Peyer's patch (tissue), 4 donors: ENCODE measurements at regions not wholly inside any gene's neighbourhood (a gene's known extent, or its start where the extent isn't known, plus 50 kb on each side); places are given as distances from the start of the nearest gene placed in this dataset.
"Not testable (repeated sequence)": the region's sequence is repeated elsewhere in the genome, so short reads cannot be mapped to it uniquely, and the experiment has no call there.

Experiments
- DNase-seq, 3 donors: peaks; one replicate each; pipeline ENCODE4 v3.0.0-alpha.2; 2017 to 2019
- H3K27ac ChIP-seq, 4 donors: fragments of 200-600 bp; sonication (generic); one replicate each; pipeline ENCODE4 v1.5.1; 2016 to 2019
- H3K27me3 ChIP-seq, 2 donors: fragments of 200-600 bp; sonication (generic); one replicate each; pipeline ENCODE4 v1.5.1; 2019
- H3K36me3 ChIP-seq, 3 donors: fragments of 200-600 bp; sonication (generic); one replicate each; pipeline ENCODE4 v1.5.1; 2016 to 2019
- H3K4me1 ChIP-seq, 4 donors: fragments of 200-600 bp; sonication (generic); one replicate each; pipeline ENCODE4 v1.5.1; 2016 to 2019
- H3K4me3 ChIP-seq, 4 donors: fragments of 200-600 bp; sonication (generic); 1 replicate in 3 of 4; 2 replicates in 1 of 4; pipeline ENCODE4 v1.5.1; 2016 to 2019; ENCODE audit warnings: mild to moderate bottlenecking in 1 of 4
- H3K9me3 ChIP-seq, 4 donors: fragments of 200-600 bp; sonication (generic); one replicate each; pipeline ENCODE4 v1.5.1; 2016 to 2019; ENCODE audit warnings: mild to moderate bottlenecking in 1 of 4
- CTCF ChIP-seq, 6 experiments: fragments of 450-650 bp in 4 of 6; fragments of 200-600 bp in 2 of 6; sonication (generic) in 1 of 6; IDR thresholded peaks; one replicate each; pipeline ENCODE4 v1.5.1; 2017 to 2019; ENCODE audit warnings: antibody characterized with exemption in 6 of 6, mild to moderate bottlenecking in 3 of 6, moderate library complexity in 1 of 6
- POLR2A ChIP-seq, 2 donors: fragments of 450-650 bp; IDR thresholded peaks; one replicate each; pipeline ENCODE4 v1.5.1; 2017; ENCODE audit warnings: antibody characterized with exemption in 2 of 2, mild to moderate bottlenecking in 2 of 2, moderate library complexity in 2 of 2

GRCh38 chr11:34770111-34770510 lies 146.1 kb downstream of the APIP start:
- Histone ChIP-seq H3K4me1 (no peaks in the 10 kb centered on the region), H3K4me3 (no peak overlapping the region), H3K27me3 (no peaks in the 10 kb centered on the region), H3K9me3 (no peaks in the 10 kb centered on the region), H3K27ac (no peak overlapping the region), H3K36me3 (no peaks in the 10 kb centered on the region)
- no peak for TF ChIP-seq POLR2A (IDR thresholded peaks at IDR 0.05)
- TF ChIP-seq CTCF (IDR thresholded peaks at IDR 0.05): no peak
- DNase-seq: no peak

GRCh38 chr11:34769224-34769623 lies 147.0 kb downstream of the APIP start:
- H3K4me1 ChIP-seq: no peaks in the 10 kb centered on the region
- no peak overlapping the region for H3K27ac ChIP-seq
- H3K9me3 ChIP-seq: peaks cover 0 to 2% (median 0%) of the 10 kb centered on the region in 4 donors
- no peak overlapping the region for H3K4me3 ChIP-seq
- no peak for DNase-seq
- H3K27me3 ChIP-seq: no peaks in the 10 kb centered on the region
- no peaks in the 10 kb centered on the region for H3K36me3 ChIP-seq
- no peak for TF ChIP-seq POLR2A (IDR thresholded peaks at IDR 0.05)

GRCh38 chr11:34762625-34763024 lies 141.7 kb downstream of the EHF start:
- not testable (repeated sequence) for H3K36me3 ChIP-seq, H3K4me3 ChIP-seq, H3K27ac ChIP-seq, H3K27me3 ChIP-seq, H3K9me3 ChIP-seq, DNase-seq, H3K4me1 ChIP-seq

- Histone ChIP-seq H3K4me3 (no peak overlapping the region), H3K27ac (no peak overlapping the region), H3K36me3 (no peaks in the 10 kb centered on the region), H3K27me3 (no peaks in the 10 kb centered on the region), H3K9me3 (no peaks in the 10 kb centered on the region), H3K4me1 (no peaks in the 10 kb centered on the region)
- no peak for DNase-seq
- TF ChIP-seq POLR2A (IDR thresholded peaks at IDR 0.05): no peak
- no peak for TF ChIP-seq CTCF (IDR thresholded peaks at IDR 0.05)
Observed at GRCh38 chr11:34758262-34758661, 137.4 kb downstream of the EHF start.

- Histone ChIP-seq H3K4me1 (no peaks in the 10 kb centered on the region), H3K4me3 (no peak overlapping the region), H3K27me3 (no peaks in the 10 kb centered on the region), H3K27ac (no peak overlapping the region), H3K36me3 (no peaks in the 10 kb centered on the region), H3K9me3 (no peaks in the 10 kb centered on the region)
- no peak for DNase-seq
- TF ChIP-seq POLR2A (IDR thresholded peaks at IDR 0.05): no peak
- TF ChIP-seq CTCF (IDR thresholded peaks at IDR 0.05): no peak
Observed at GRCh38 chr11:34757026-34757451, 136.1 kb downstream of the EHF start.

- no peaks in the 10 kb centered on the region for H3K9me3 ChIP-seq
- H3K4me3 ChIP-seq: no peak overlapping the region
- H3K4me1 ChIP-seq: no peaks in the 10 kb centered on the region
- TF ChIP-seq POLR2A (IDR thresholded peaks at IDR 0.05) (no peak), CTCF (IDR thresholded peaks at IDR 0.05) (no peak)
- H3K27me3 ChIP-seq: no peaks in the 10 kb centered on the region
- no peak overlapping the region for H3K27ac ChIP-seq
- no peaks in the 10 kb centered on the region for H3K36me3 ChIP-seq
- no peak for DNase-seq
Observed at GRCh38 chr11:34756591-34756990, 135.7 kb downstream of the EHF start.

GRCh38 chr11:34755671-34756070 lies 134.8 kb downstream of the EHF start:
- TF ChIP-seq POLR2A (IDR thresholded peaks at IDR 0.05) (no peak), CTCF (IDR thresholded peaks at IDR 0.05) (no peak)
- no peaks in the 10 kb centered on the region for H3K36me3 ChIP-seq
- H3K9me3 ChIP-seq: no peaks in the 10 kb centered on the region
- no peak for DNase-seq
- H3K4me3 ChIP-seq: no peak overlapping the region
- H3K4me1 ChIP-seq: no peaks in the 10 kb centered on the region
- no peaks in the 10 kb centered on the region for H3K27me3 ChIP-seq
- no peak overlapping the region for H3K27ac ChIP-seq
